GM20000 (cell line): ENCODE measurements at regions not wholly inside any gene's neighbourhood (a gene's known extent, or its start where the extent isn't known, plus 50 kb on each side); places are given as distances from the start of the nearest gene placed in this dataset.

Source experiments
- DNase-seq: peaks from one replicate; pipeline ENCODE4 v3.0.0; 2012; ENCODE audit warnings: low spot score
- CTCF ChIP-seq: IDR thresholded peaks from 2 replicates; pipeline ENCODE4 v1.5.1; 2012; ENCODE audit warnings: mild to moderate bottlenecking, control low read depth; ENCODE audit errors: extremely low read depth, missing control alignments

GRCh38 chr2:71791061-71791450 is 337.7 kb downstream of the DYSF start:
- no peak for DNase-seq
- TF ChIP-seq CTCF = no peak

- no peak for TF ChIP-seq CTCF
- no peak for DNase-seq
These were observed 337.1 kb downstream of the DYSF start for GRCh38 chr2:71790226-71791060.

GRCh38 chr2:71789556-71790204 is 336.3 kb downstream of the DYSF start:
- no peak for TF ChIP-seq CTCF
- DNase-seq = no peak

- DNase-seq = no peak
- TF ChIP-seq CTCF = no peak
These were observed 335.4 kb downstream of the DYSF start for GRCh38 chr2:71788601-71789240.

GRCh38 chr2:71788186-71788525 is 334.8 kb downstream of the DYSF start:
- DNase-seq = no peak
- no peak for TF ChIP-seq CTCF

GRCh38 chr2:71787476-71788185 is 334.3 kb downstream of the DYSF start:
- no peak for DNase-seq
- no peak for TF ChIP-seq CTCF

- no peak for TF ChIP-seq CTCF
- DNase-seq = no peak
These were observed 333.7 kb downstream of the DYSF start for GRCh38 chr2:71787108-71787415.
